Lung (tissue), 11 donors: ENCODE measurements at regions not wholly inside any gene's neighbourhood (a gene's known extent, or its start where the extent isn't known, plus 50 kb on each side); places are given as distances from the start of the nearest gene placed in this dataset.

ENCODE experiments used
- ATAC-seq: fragments of 200-7000 bp; cut with Tn5 transposase; one replicate; pipeline ENCODE4 v1.9.1; 2020; ENCODE audit warnings: moderate number of reproducible peaks; ENCODE audit not compliant: insufficient read depth, low FRiP score
- DNase-seq, 3 donors: peaks; one replicate each; pipeline ENCODE4 v3.0.0-alpha.2; 2013 to 2017
- H3K27ac ChIP-seq, 2 donors: one replicate each; pipeline ENCODE4 v1.5.1; 2013; ENCODE audit warnings: mild to moderate bottlenecking in 2 of 2, moderate library complexity in 2 of 2, control low read depth in 1 of 2, inconsistent platforms in 1 of 2, low read depth in 1 of 2, low read length in 1 of 2
- H3K27me3 ChIP-seq, 3 donors: one replicate each; pipeline ENCODE4 v1.5.1; 2013; ENCODE audit warnings: low read length in 2 of 3; ENCODE audit not compliant: control insufficient read depth in 3 of 3, insufficient read depth in 3 of 3
- H3K36me3 ChIP-seq, 4 donors: one replicate each; pipeline ENCODE4 v1.5.1; 2013; ENCODE audit warnings: low read length in 4 of 4, mild to moderate bottlenecking in 1 of 4, moderate library complexity in 1 of 4; ENCODE audit not compliant: control insufficient read depth in 4 of 4, insufficient read depth in 4 of 4
- H3K4me1 ChIP-seq, 5 donors: one replicate each; pipeline ENCODE4 v1.5.1; 2013; ENCODE audit warnings: low read length in 5 of 5, mild to moderate bottlenecking in 2 of 5, moderate library complexity in 1 of 5; ENCODE audit not compliant: control insufficient read depth in 5 of 5, insufficient read depth in 5 of 5
- H3K4me3 ChIP-seq: one replicate; pipeline ENCODE4 v1.5.1; 2013; ENCODE audit warnings: mild to moderate bottlenecking, control low read depth, moderate library complexity
- H3K9ac ChIP-seq, 2 donors: one replicate each; pipeline ENCODE4 v1.5.1; 2013; ENCODE audit warnings: low read length in 2 of 2, control low read depth in 1 of 2; ENCODE audit not compliant: insufficient read depth in 1 of 2
- H3K9me3 ChIP-seq, 4 donors: one replicate each; pipeline ENCODE4 v1.5.1; 2013; ENCODE audit warnings: low read length in 3 of 4, mild to moderate bottlenecking in 1 of 4, moderate library complexity in 1 of 4; ENCODE audit not compliant: control insufficient read depth in 4 of 4, insufficient read depth in 3 of 4
- CTCF ChIP-seq: IDR thresholded peaks from 2 replicates; pipeline ENCODE4 v1.5.1; 2012; ENCODE audit warnings: mild to moderate bottlenecking; ENCODE audit errors: control extremely low read depth, extremely low read depth
- WGBS, 2 donors: extraction: QIAGEN DNeasy Blood & Tissue Kit; methylation state at CpG; one replicate each; pipeline ENCODE4 v1.1.7; 2013; 5-methylcytosine and 5-hydroxymethylcytosine counted together
- donor health status: control.
- donor health status: control.
- donor health status: Bipolar disorder and iron deficiency.
- donor health status: healthy.
- donor health status: DM: yes; HTN: yes; CAD: no.

DNA sequence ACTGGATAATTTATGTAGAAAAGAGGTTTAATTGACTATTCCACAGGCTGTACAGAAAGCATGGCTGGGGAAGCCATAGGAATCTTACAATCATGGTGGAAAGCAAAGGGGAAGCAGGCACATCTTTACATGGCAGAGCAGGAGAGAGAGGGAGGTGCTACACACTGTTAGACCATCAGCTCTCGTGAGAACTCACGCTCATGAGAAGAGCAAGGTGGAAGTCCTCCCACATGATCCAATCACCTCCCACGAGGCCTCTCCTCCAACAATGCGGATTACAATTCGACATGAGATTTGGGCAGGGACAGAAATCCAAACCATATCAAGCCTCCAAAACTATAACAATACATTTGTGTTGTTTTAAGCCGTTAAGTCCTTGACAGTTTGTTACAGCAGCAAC, 257.1 kb upstream of the KCNG1 start:
- ATAC-seq (no peak), DNase-seq (no peak)
- Histone ChIP-seq H3K27ac (no peak overlapping the region), H3K9ac (no peak overlapping the region), H3K4me1 (no peaks in the 10 kb centered on the region), H3K4me3 (no peak overlapping the region), H3K27me3 (peaks cover 0 to 8% (median 0%) of the 10 kb centered on the region in 3 donors), H3K9me3 (peaks cover 0 to 1% (median 0%) of the 10 kb centered on the region in 4 donors), H3K36me3 (no peaks in the 10 kb centered on the region)
- WGBS, 2 donors, result 89 to 91% methylated on average over 6 of the region's 6 CpGs
- no peak for TF ChIP-seq CTCF

- H3K9ac ChIP-seq, result no peak overlapping the region
- no peak overlapping the region for H3K4me3 ChIP-seq
- H3K27me3 ChIP-seq, result peaks cover 0 to 8% (median 0%) of the 10 kb centered on the region in 3 donors
- TF ChIP-seq CTCF, result no peak
- H3K4me1 ChIP-seq, result no peaks in the 10 kb centered on the region
- ATAC-seq, result no peak
- H3K27ac ChIP-seq, result no peak overlapping the region
- WGBS, 2 donors, result 86 to 98% methylated on average over 4 of the region's 4 CpGs
- H3K9me3 ChIP-seq, result peaks cover 0 to 4% (median 0%) of the 10 kb centered on the region in 4 donors
- no peak for DNase-seq
- H3K36me3 ChIP-seq, result no peaks in the 10 kb centered on the region
Observed at GRCh38 chr20:51277961-51278360, 255.1 kb upstream of the KCNG1 start.

DNA sequence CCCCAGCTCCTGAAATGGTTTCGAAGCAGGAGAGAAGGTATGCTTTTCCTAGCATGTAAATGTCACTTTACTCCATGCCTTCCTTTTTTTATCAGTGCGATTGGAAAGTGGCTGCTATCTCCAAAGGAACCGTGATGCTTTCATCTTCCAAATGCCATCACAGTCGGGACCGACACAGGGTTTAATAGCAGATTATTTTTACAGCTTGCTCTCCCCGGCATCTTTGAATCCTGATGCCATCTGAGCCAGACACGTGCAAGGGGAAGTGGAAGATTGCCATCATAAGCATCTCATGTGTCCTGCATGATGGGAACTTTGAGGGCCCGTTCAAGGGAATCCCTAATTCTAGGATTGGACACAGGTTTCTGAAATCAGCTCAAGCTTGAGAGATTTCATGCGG, 253.4 kb upstream of the KCNG1 start:
- H3K9ac ChIP-seq, result no peak overlapping the region
- ATAC-seq (no peak), DNase-seq (no peak)
- peaks cover 0 to 8% (median 0%) of the 10 kb centered on the region in 3 donors for H3K27me3 ChIP-seq
- no peak overlapping the region for H3K4me3 ChIP-seq
- H3K9me3 ChIP-seq, result peaks cover 0 to 4% (median 0%) of the 10 kb centered on the region in 4 donors
- H3K36me3 ChIP-seq, result no peaks in the 10 kb centered on the region
- H3K27ac ChIP-seq, result no peak overlapping the region
- no peaks in the 10 kb centered on the region for H3K4me1 ChIP-seq
- no peak for TF ChIP-seq CTCF
- 50 to 61% methylated on average over 9 of the region's 9 CpGs for WGBS, 2 donors

GRCh38 chr20:51275826-51276225, 252.9 kb upstream of the KCNG1 start:
- no peak for TF ChIP-seq CTCF
- Histone ChIP-seq H3K36me3 (no peaks in the 10 kb centered on the region), H3K9me3 (peaks cover 0 to 5% (median 0%) of the 10 kb centered on the region in 4 donors), H3K4me3 (no peak overlapping the region), H3K27me3 (peaks cover 0 to 8% (median 0%) of the 10 kb centered on the region in 3 donors), H3K9ac (no peak overlapping the region), H3K4me1 (no peaks in the 10 kb centered on the region), H3K27ac (no peak overlapping the region)
- DNase-seq (no peak), ATAC-seq (no peak)
- 22 to 27% methylated on average over 14 of the region's 14 CpGs for WGBS, 2 donors
